Right forelimb (tissue), 1 donor: ENCODE measurements at regions not wholly inside any gene's neighbourhood (a gene's known extent, or its start where the extent isn't known, plus 50 kb on each side); places are given as distances from the start of the nearest gene placed in this dataset.

Experiments used
- DNase-seq: peaks from one replicate; pipeline ENCODE4 v3.0.0-alpha.2; 2018

GRCh38 chr14:49999826-50000379, 107.0 kb downstream of the ARF6 start:
- no peak for DNase-seq

- peak; percentile 82 for DNase-seq
These were observed 107.7 kb downstream of the ARF6 start for GRCh38 chr14:50000380-50001150.

- peak; percentile 63 for DNase-seq
These were observed 108.5 kb downstream of the ARF6 start for GRCh38 chr14:50001151-50001998.

GRCh38 chr14:50001999-50002925, 109.4 kb downstream of the ARF6 start:
- peak; percentile 52 for DNase-seq

GRCh38 chr14:50002926-50003212, 110.0 kb downstream of the ARF6 start:
- no peak for DNase-seq

GRCh38 chr14:50003213-50004021, 110.5 kb downstream of the ARF6 start:
- DNase-seq = peak; percentile 78

- DNase-seq = no peak
These were observed 110.2 kb downstream of the VCPKMT start for GRCh38 chr14:50006141-50006540.

- DNase-seq = no peak
These were observed 109.1 kb downstream of the VCPKMT start for GRCh38 chr14:50007123-50007903.

- no peak for DNase-seq
These were observed 107.8 kb downstream of the VCPKMT start for GRCh38 chr14:50008562-50008961.

- no peak for DNase-seq
These were observed 107.4 kb downstream of the VCPKMT start for GRCh38 chr14:50008974-50009373.

GRCh38 chr14:50010752-50011151, 105.6 kb downstream of the VCPKMT start:
- no peak for DNase-seq

- no peak for DNase-seq
These were observed 105.1 kb downstream of the VCPKMT start for GRCh38 chr14:50011242-50011641.

- DNase-seq = no peak
These were observed 103.7 kb downstream of the VCPKMT start for GRCh38 chr14:50012644-50013043.

- DNase-seq = no peak
These were observed 103.0 kb downstream of the VCPKMT start for GRCh38 chr14:50013198-50013918.

GRCh38 chr14:50013934-50014333, 102.4 kb downstream of the VCPKMT start:
- no peak for DNase-seq

- no peak for DNase-seq
These were observed 101.5 kb downstream of the VCPKMT start for GRCh38 chr14:50014809-50015430.

GRCh38 chr14:50015716-50016115, 100.7 kb downstream of the VCPKMT start:
- DNase-seq = no peak

GRCh38 chr14:50018201-50018932, 98.0 kb downstream of the VCPKMT start:
- DNase-seq = peak; percentile 53

- DNase-seq = no peak
These were observed 97.5 kb downstream of the VCPKMT start for GRCh38 chr14:50018933-50019210.
